Lung (tissue), 11 donors: ENCODE measurements at regions not wholly inside any gene's neighbourhood (a gene's known extent, or its start where the extent isn't known, plus 50 kb on each side); places are given as distances from the start of the nearest gene placed in this dataset.

Source experiments
- ATAC-seq: fragments of 200-7000 bp; cut with Tn5 transposase; one replicate; pipeline ENCODE4 v1.9.1; 2020; ENCODE audit warnings: moderate number of reproducible peaks; ENCODE audit not compliant: insufficient read depth, low FRiP score
- DNase-seq, 3 donors: peaks; one replicate each; pipeline ENCODE4 v3.0.0-alpha.2; 2013 to 2017
- H3K27ac ChIP-seq, 2 donors: one replicate each; pipeline ENCODE4 v1.5.1; 2013; ENCODE audit warnings: mild to moderate bottlenecking in 2 of 2, moderate library complexity in 2 of 2, control low read depth in 1 of 2, inconsistent platforms in 1 of 2, low read depth in 1 of 2, low read length in 1 of 2
- H3K27me3 ChIP-seq, 3 donors: one replicate each; pipeline ENCODE4 v1.5.1; 2013; ENCODE audit warnings: low read length in 2 of 3; ENCODE audit not compliant: control insufficient read depth in 3 of 3, insufficient read depth in 3 of 3
- H3K36me3 ChIP-seq, 4 donors: one replicate each; pipeline ENCODE4 v1.5.1; 2013; ENCODE audit warnings: low read length in 4 of 4, mild to moderate bottlenecking in 1 of 4, moderate library complexity in 1 of 4; ENCODE audit not compliant: control insufficient read depth in 4 of 4, insufficient read depth in 4 of 4
- H3K4me1 ChIP-seq, 5 donors: one replicate each; pipeline ENCODE4 v1.5.1; 2013; ENCODE audit warnings: low read length in 5 of 5, mild to moderate bottlenecking in 2 of 5, moderate library complexity in 1 of 5; ENCODE audit not compliant: control insufficient read depth in 5 of 5, insufficient read depth in 5 of 5
- H3K4me3 ChIP-seq: one replicate; pipeline ENCODE4 v1.5.1; 2013; ENCODE audit warnings: mild to moderate bottlenecking, control low read depth, moderate library complexity
- H3K9ac ChIP-seq, 2 donors: one replicate each; pipeline ENCODE4 v1.5.1; 2013; ENCODE audit warnings: low read length in 2 of 2, control low read depth in 1 of 2; ENCODE audit not compliant: insufficient read depth in 1 of 2
- H3K9me3 ChIP-seq, 4 donors: one replicate each; pipeline ENCODE4 v1.5.1; 2013; ENCODE audit warnings: low read length in 3 of 4, mild to moderate bottlenecking in 1 of 4, moderate library complexity in 1 of 4; ENCODE audit not compliant: control insufficient read depth in 4 of 4, insufficient read depth in 3 of 4
- CTCF ChIP-seq: IDR thresholded peaks from 2 replicates; pipeline ENCODE4 v1.5.1; 2012; ENCODE audit warnings: mild to moderate bottlenecking; ENCODE audit errors: control extremely low read depth, extremely low read depth
- WGBS, 2 donors: extraction: QIAGEN DNeasy Blood & Tissue Kit; methylation state at CpG; one replicate each; pipeline ENCODE4 v1.1.7; 2013; 5-methylcytosine and 5-hydroxymethylcytosine counted together
- donor health status: control.
- donor health status: control.
- donor health status: Bipolar disorder and iron deficiency.
- donor health status: healthy.
- donor health status: DM: yes; HTN: yes; CAD: no.

GRCh38 chr3:34319881-34320280, 521.5 kb downstream of the PDCD6IP start:
- no peaks in the 10 kb centered on the region for H3K36me3 ChIP-seq
- no peak for TF ChIP-seq CTCF
- no peak overlapping the region for H3K4me3 ChIP-seq
- DNase-seq (no peak), ATAC-seq (no peak)
- H3K27me3 ChIP-seq = no peaks in the 10 kb centered on the region
- peaks cover 0 to 7% (median 3%) of the 10 kb centered on the region in 4 donors for H3K9me3 ChIP-seq
- WGBS, 2 donors = 75 to 82% methylated on average over 4 of the region's 4 CpGs
- H3K9ac ChIP-seq = no peak overlapping the region
- H3K4me1 ChIP-seq = no peaks in the 10 kb centered on the region
- no peak overlapping the region for H3K27ac ChIP-seq

- TF ChIP-seq CTCF = no peak
- no peaks in the 10 kb centered on the region for H3K36me3 ChIP-seq
- DNase-seq = no peak
- no peaks in the 10 kb centered on the region for H3K9me3 ChIP-seq
- peaks cover 0 to 2% (median 0%) of the 10 kb centered on the region in 5 donors for H3K4me1 ChIP-seq
- WGBS, 2 donors = 70 to 78% methylated on average over 2 of the region's 2 CpGs
- H3K27me3 ChIP-seq = no peaks in the 10 kb centered on the region
- no peak for ATAC-seq
- H3K9ac ChIP-seq = no peak overlapping the region
- no peak overlapping the region for H3K4me3 ChIP-seq
- H3K27ac ChIP-seq = no peak overlapping the region
Observed at GRCh38 chr3:34323517-34323916, 525.1 kb downstream of the PDCD6IP start.

GRCh38 chr3:34346656-34347055, 548.2 kb downstream of the PDCD6IP start:
- no peaks in the 10 kb centered on the region for H3K27me3 ChIP-seq
- DNase-seq (no peak), ATAC-seq (no peak)
- peaks cover 0 to 9% (median 0%) of the 10 kb centered on the region in 5 donors for H3K4me1 ChIP-seq
- H3K36me3 ChIP-seq = no peaks in the 10 kb centered on the region
- no peak overlapping the region for H3K27ac ChIP-seq
- H3K9me3 ChIP-seq = no peaks in the 10 kb centered on the region
- TF ChIP-seq CTCF = no peak
- no peak overlapping the region for H3K9ac ChIP-seq
- no peak overlapping the region for H3K4me3 ChIP-seq
- 88 to 94% methylated on average over 4 of the region's 4 CpGs for WGBS, 2 donors

- no peaks in the 10 kb centered on the region for H3K9me3 ChIP-seq
- no peak for TF ChIP-seq CTCF
- H3K36me3 ChIP-seq = no peaks in the 10 kb centered on the region
- DNase-seq = peak in 1 of 3 donors; percentile 34
- H3K27me3 ChIP-seq = no peaks in the 10 kb centered on the region
- H3K27ac ChIP-seq = no peak overlapping the region
- 39 to 50% methylated on average over 5 of the region's 5 CpGs for whole genome bisulfite sequencing, 2 donors
- H3K4me1 ChIP-seq = no peaks in the 10 kb centered on the region
- no peak overlapping the region for H3K4me3 ChIP-seq
- no peak for ATAC-seq
- H3K9ac ChIP-seq = no peak overlapping the region
Observed at GRCh38 chr3:34351882-34352777, 553.7 kb downstream of the PDCD6IP start.
